ENCODE measurements at regions not wholly inside any gene's neighbourhood (a gene's known extent, or its start where the extent isn't known, plus 50 kb on each side); places are given as distances from the start of the nearest gene placed in this dataset.
A peak's percentile ranks its signal among the peaks of the same experiment; 100 is the strongest.

DNA sequence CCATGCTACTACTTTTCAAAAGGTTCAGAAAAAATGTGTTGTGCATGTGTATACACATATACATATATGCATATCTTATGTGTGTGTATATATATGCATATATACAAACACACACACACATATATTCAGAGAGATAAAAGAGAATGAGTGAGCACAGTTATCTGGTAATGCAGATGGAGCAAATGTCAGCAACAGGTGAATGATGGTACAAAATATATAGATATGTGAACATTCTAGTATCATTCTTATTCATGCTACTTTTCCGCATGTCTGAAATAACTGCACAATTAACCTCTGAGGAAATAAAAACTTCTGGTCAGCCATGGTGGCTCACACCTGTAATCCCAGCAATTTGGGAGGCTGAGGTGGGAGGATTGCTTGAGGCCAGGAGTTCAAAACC lies 222.6 kb upstream of the NANOGP8 start:
- DNase-seq (ENCODE audit: low spot score) (no peak), ATAC-seq (ENCODE audit: low FRiP score) (no peak)
- TF ChIP-seq, protein P1, sequence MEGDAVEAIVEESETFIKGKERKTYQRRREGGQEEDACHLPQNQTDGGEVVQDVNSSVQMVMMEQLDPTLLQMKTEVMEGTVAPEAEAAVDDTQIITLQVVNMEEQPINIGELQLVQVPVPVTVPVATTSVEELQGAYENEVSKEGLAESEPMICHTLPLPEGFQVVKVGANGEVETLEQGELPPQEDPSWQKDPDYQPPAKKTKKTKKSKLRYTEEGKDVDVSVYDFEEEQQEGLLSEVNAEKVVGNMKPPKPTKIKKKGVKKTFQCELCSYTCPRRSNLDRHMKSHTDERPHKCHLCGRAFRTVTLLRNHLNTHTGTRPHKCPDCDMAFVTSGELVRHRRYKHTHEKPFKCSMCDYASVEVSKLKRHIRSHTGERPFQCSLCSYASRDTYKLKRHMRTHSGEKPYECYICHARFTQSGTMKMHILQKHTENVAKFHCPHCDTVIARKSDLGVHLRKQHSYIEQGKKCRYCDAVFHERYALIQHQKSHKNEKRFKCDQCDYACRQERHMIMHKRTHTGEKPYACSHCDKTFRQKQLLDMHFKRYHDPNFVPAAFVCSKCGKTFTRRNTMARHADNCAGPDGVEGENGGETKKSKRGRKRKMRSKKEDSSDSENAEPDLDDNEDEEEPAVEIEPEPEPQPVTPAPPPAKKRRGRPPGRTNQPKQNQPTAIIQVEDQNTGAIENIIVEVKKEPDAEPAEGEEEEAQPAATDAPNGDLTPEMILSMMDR (IDR thresholded peaks at IDR 0.05) = no peak

DNA sequence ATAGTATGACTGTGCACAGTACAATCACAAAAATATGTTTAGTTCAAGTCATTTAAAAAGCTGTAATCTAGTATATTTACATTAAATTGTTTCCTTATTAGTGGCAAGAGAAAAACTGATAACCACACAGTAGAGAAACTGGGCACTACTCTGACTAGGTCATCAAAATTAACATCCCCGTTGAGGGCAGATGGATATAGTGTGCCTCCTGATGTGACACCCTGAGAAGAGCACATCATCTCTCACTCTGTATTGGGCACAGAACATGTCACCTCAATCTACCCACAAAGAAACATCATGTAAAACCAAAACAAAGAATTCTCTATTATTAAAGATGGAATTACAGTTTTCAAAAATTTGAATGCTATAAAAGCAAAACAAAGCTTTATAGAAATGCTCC lies 221.9 kb upstream of the NANOGP8 start:
- TF ChIP-seq, protein P1 (IDR thresholded peaks at IDR 0.05) = no peak

DNA sequence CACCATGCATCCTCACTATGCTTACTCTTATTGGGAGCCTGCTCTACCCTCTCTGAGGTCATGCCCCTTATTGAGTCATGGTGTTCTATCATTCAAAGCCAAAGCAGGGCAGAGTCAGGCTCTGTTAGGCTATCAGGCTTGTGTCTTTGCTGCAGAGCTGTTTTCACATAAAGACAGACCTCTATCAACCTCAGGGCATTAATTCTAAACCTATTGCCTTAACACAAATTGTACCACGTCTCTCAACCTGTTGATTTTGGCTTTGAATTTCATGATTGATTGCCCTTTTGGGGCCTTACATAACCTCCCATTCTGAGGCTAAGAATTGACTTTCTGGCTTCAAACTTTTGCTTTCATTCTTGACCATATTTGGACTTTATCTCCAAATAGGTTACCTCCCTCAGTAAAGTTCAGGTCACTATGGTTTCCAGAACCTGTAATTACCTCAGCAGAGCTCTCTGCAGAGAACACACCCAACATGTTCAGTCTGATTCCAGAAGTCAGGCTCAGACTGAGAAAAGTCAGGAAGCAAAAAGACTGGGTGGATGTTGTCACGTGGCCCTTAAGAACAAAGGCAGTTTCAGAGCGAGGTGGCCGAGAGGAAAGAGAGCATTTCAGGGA lies 221.4 kb upstream of the NANOGP8 start:
- ATAC-seq (ENCODE audit: low FRiP score) (peak; percentile 91), DNase-seq (ENCODE audit: low spot score) (no peak)
- TF ChIP-seq, protein P1 (IDR thresholded peaks at IDR 0.05) = no peak

More for the DNA sequence above, 221.9 kb upstream of the NANOGP8 start:
- DNase-seq (ENCODE audit: low spot score) (no peak), ATAC-seq (ENCODE audit: low FRiP score) (no peak)

DNA sequence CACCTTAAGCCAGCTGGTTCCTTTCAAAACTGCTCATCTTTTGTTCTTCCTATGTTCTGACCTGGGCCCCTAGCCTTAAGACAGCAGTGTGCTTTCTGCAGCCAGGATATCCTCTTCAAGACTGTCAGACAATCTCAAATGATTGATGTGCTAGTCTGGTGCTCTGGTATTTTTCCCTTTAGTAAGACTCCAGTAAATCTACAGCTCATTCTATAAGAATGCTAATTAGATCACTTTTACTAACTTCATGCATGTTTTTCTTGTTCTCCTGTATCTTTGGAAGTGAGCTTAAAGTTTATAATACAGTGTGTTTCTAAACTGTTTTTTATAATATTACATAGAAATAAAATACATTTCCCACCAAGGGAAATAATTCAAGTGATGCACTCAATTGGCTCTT lies 220.9 kb upstream of the NANOGP8 start:
- DNase-seq (ENCODE audit: low spot score) (no peak), ATAC-seq (ENCODE audit: low FRiP score) (peak; percentile 69)
- TF ChIP-seq, protein P1 (IDR thresholded peaks at IDR 0.05) = no peak

DNA sequence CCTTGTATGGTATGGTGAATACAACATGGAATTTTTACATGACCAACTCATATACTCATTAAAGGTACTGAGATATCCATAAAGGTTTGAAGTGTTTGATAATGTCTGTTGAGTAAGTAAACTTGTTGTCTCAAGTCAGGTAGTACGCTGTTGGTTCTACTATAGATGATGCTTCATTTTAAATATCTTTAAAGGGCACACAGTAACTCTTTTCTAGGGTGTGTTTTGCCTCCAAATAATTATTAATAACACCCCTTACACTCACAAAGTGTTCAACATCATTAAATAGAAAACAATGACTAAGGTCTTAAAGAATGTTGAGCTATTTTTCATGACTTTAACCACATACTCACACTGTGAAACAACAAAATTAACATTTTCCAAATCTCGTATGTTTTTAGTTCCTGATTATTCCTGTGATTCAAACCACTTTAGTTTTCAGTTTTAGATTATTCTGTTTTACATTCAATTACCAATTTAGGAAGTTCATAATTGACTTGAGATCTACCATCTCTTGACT lies 220.0 kb upstream of the NANOGP8 start:
- DNase-seq (ENCODE audit: low spot score) = no peak
- peak; percentile 43 for ATAC-seq (ENCODE audit: low FRiP score)
- TF ChIP-seq, protein P1 (IDR thresholded peaks at IDR 0.05) = no peak

DNA sequence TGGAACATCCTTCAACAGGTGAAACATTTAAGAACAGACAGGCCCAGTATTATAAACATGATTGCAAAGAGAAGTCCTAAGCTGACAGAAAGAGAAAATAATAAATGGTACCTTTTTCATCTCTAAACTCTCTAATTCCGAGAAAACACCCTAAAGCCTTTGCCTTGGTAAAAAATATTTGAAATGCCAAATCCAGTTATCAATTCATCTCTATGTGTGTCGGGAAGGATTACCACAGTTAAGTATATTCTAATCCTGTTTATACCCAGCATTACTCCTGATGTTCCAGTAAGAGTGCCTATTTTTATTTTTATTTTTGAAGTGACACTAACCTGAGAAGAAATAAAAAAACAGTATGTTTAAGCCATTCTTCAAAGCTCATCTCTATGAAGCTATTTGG lies 219.3 kb upstream of the NANOGP8 start:
- DNase-seq (ENCODE audit: low spot score) (no peak), ATAC-seq (ENCODE audit: low FRiP score) (no peak)
- TF ChIP-seq, protein P1 (IDR thresholded peaks at IDR 0.05) = no peak

DNA sequence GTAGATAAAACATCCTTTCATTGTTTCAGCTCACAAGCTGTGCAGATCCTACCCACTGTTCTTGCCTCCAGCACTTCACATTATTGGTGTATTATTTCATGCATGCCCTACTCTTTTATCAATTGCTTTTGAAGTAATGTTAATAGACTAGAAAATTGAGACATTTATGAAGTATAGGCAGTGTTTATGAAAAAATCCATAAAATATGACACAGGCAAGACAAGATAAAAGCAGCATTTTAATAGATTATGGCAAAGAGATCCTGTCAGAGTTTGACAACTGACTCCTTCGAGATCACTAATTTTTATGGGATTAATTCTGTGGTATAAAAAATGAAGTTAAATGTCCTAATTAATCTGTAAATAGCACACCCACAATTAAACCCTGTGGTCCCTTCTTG lies 217.2 kb upstream of the NANOGP8 start:
- DNase-seq (ENCODE audit: low spot score) = no peak
- TF ChIP-seq, protein P1 (IDR thresholded peaks at IDR 0.05) = no peak
- ATAC-seq (ENCODE audit: low FRiP score) = no peak

Measured in omental fat pad (tissue), 3 donors.